ENCODE measurements at regions not wholly inside any gene's neighbourhood (a gene's known extent, or its start where the extent isn't known, plus 50 kb on each side); places are given as distances from the start of the nearest gene placed in this dataset.

DNA sequence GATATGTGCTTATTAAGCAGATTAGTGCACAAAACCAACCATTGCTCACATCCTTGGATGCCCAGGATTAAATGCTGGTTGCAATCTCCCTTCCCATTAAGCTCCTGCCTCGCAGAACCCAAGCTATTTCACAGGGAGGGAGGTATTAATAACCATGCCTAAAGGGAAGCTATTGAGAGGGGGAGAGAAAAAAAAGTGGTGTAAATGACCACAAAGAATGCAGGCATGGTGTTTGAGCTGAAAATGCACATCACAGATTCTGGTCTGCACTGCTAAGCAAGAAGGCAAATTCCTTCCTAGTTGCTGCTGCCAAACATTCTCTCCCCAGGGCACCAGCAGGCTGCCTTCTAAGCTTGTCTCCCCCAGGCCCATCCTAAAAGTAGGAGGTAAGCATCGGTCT, 92.0 kb upstream of the ISX start:
- TF ChIP-seq, protein P1, sequence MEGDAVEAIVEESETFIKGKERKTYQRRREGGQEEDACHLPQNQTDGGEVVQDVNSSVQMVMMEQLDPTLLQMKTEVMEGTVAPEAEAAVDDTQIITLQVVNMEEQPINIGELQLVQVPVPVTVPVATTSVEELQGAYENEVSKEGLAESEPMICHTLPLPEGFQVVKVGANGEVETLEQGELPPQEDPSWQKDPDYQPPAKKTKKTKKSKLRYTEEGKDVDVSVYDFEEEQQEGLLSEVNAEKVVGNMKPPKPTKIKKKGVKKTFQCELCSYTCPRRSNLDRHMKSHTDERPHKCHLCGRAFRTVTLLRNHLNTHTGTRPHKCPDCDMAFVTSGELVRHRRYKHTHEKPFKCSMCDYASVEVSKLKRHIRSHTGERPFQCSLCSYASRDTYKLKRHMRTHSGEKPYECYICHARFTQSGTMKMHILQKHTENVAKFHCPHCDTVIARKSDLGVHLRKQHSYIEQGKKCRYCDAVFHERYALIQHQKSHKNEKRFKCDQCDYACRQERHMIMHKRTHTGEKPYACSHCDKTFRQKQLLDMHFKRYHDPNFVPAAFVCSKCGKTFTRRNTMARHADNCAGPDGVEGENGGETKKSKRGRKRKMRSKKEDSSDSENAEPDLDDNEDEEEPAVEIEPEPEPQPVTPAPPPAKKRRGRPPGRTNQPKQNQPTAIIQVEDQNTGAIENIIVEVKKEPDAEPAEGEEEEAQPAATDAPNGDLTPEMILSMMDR (IDR thresholded peaks at IDR 0.05), result no peak
- TF ChIP-seq POLR2A (IDR thresholded peaks at IDR 0.05), result no peak

Measured in testis (tissue), 2 donors.